HG03103 (cell line): ENCODE measurements at regions not wholly inside any gene's neighbourhood (a gene's known extent, or its start where the extent isn't known, plus 50 kb on each side); places are given as distances from the start of the nearest gene placed in this dataset.

Source experiments
- ATAC-seq: cut with Tn5 transposase; IDR thresholded peaks from one replicate; pipeline ENCODE4 v1.9.1; 2021; ENCODE audit warnings: low read depth; ENCODE audit not compliant: unreplicated experiment

DNA sequence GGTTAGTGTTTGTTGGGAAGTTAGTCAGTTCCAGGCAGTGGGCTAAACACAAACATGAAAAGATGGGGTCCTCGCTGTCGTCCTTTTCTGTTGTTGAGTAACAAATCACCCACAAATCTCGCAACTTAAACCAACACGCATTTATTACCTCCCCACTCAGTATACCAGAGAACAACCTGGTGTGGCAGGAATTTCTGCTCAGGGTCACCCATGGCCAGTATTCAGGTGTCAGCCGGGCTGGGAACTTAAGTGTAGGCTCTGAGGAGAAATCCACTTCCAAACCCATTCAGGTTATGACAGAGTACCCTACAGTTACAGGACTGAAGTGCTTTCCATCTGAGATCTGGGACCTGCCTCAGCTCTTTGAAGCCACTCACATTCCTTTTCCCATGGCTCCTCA is 73.6 kb upstream of the SP4 start:
- no peak for ATAC-seq

GRCh38 chr7:21355406-21355874 is 72.4 kb upstream of the SP4 start:
- ATAC-seq, result peak; percentile 78

DNA sequence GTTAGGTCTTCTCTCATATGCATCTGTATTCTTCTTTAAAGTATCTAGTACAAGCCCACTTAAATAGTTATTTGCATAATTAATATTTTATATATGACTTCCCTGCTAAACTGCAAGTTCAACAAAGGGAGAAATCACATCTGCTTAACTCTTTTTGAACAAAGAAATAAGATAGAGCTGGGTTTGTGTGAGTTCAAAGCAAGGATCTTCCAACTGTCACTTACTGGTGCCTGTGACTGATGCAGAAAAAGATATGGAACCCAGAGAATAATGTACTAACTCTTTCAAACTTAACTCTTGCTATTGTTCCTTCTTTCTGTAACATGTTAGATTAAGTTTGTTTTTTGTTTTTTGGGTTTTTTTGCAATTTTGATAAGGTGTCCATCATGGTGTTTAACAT is 71.3 kb upstream of the SP4 start:
- no peak for ATAC-seq

GRCh38 chr7:21357151-21358097 is 70.5 kb upstream of the SP4 start:
- ATAC-seq, result no peak

GRCh38 chr7:21358648-21359047 is 69.2 kb upstream of the SP4 start:
- ATAC-seq, result no peak

DNA sequence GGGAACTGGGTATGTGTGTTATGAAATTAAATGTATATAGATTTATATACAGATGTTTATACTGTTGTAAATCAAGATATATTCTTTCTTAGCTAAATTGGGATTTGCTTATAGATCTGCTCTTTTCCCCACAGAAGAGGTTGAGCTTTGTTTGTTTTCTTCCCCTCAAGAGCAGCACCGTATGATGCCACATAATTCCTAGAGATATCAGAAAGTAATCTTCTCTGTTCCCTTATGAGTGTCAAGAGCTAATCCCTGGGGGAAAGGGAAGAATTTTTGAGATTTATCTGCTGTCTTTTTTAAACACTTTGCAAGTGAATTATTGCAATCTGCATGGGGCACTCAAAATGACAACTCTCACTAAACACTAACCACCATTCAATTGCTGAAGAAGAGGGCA is 68.7 kb upstream of the SP4 start:
- no peak for ATAC-seq

DNA sequence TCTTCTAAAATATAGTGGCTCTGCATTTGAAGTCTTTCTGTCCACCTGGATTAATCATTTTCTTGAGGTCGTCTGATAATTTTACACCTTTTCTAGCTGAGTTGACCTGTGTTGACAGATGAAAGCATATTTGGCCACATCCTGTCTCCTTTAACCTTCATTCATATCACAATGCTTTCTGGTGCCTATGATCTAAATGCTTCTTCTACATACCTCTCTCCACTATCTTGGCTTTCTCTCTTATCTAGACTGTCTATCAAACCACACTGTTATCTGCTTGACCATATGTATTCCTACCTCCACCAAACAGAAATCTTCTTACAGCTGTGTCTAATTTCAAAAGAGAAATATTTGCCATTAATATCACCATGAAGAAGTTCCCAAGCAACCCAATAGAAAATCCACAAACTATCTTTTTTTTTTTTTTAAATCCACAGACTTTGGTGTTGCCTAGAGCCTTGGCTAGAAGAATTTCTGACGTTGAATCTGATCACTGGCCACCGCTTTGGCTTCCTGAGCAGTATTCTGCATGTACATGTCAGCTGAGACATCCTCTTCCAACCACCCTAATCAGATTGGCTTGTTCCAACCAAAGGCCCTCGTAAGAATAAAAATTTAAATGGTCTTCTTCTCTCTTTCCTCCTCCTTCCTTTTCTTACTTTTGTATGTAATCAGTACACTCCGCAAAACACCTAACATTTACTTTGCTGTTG is 66.3 kb upstream of the SP4 start:
- ATAC-seq, result no peak

DNA sequence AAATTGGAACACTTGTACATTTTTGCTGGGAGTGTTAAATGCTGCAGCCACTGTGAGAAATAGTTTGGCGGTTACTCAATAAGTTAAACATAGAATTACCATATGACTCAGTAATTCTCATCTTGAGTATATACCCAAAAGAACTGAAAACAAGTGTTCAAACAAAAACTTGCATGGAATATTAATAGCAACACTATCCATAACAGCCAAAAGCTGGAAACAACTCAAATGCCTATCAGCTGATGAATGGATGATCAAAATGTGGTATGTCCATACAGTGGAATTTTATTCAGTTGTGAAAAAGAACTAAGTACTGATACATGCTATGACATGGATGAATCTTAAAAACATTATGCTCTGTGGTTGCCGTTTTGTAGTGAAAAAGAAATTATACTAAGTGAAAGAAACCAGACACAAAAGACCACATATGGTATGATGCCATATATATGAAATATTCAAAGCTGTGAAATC is 63.0 kb upstream of the SP4 start:
- peak; percentile 77 for ATAC-seq

DNA sequence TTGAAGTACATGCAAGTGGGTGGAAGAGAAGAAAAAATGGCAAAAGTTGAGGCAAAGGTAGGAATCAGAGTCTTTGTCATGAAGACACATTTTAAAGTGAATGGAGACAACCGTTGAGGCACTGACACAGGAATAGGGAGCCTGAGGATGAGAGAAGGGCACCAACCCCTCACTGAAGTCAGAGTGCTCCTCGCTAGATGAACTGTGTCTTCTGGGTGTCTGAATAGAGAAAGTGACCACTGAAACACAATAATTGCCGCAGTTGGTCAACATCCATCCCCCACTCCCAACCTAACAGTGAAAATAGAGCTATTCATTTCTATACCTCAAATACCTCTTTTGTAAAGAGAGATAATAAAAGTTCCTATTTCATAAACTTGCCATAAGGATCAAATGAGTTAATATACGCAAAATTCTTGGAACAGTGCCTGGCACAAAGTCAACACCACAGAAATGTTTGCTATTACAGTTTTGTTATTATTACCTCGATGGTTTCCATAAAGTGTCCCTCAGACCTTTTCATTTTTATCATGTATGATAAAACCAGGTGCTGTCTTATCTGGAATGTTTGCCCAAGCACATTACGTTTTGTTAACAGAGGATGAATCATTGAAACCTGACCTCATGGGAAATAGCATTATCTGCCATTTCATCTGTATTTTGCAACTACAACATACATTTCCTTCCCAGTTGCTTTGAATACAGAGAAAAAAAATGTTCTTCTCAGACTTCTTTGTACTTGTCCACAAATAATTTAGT is 61.8 kb upstream of the SP4 start:
- no peak for ATAC-seq

- ATAC-seq, result no peak
Observed at GRCh38 chr7:21367081-21367480, 60.8 kb upstream of the SP4 start.

DNA sequence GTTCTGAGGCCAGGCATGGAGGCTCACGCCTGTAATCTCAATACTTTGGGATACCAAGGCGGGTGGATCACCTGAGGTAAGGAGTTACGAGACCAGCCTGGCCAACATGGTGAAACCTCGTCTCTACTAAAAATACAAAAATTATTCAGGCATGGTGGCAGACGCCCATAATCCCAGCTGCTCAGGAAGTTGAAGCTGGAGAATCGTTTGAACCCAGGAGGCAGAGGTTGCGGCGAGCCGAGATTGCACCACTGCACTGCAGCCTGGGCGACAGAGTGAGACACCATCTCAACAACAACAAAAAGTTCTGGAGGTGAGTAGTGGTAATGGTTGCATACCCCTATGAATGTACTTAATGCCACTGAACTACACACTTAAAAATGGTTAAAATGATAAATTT is 60.3 kb upstream of the SP4 start:
- ATAC-seq, result no peak

DNA sequence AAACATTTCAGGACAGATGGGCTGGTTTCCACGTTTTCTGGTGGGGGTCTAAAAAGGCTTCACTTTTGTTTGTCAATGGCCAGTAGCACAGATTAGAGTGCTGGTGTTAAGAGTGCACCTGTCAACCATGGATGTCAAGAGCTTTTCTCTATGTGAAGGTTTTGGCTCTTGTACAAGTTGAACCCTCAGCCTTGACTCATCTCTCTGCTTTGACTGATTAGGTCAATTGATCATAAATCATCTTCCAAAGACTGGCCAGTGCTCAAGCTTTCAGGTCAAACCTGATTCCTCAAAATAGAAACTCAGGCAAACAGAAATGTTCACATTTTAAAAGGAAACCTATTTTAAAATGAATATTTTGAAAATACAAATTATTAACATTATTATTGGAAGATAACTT is 59.6 kb upstream of the SP4 start:
- no peak for ATAC-seq

GRCh38 chr7:21370283-21370982 is 57.5 kb upstream of the SP4 start:
- no peak for ATAC-seq

- ATAC-seq, result peak; percentile 72
Observed at GRCh38 chr7:21371360-21371759, 56.5 kb upstream of the SP4 start.

DNA sequence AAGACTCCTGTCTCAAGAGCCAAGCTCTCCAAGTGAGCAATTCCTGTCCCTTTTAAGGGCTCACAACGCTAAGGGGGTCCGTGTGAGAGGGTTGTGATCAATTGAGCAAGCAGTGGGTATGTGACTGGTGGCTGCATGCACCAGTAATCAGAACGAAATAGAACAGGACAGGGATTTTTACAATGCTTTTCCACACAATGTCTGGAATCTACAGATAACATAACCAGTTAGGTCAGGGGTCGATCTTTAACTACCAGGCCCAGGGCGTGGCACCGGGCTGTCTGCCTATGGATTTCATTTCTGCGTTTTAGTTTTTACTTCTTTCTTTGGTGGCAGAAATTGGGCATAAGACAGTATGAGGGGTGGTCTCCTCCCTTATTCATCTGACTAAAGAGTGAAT is 54.9 kb upstream of the SP4 start:
- no peak for ATAC-seq

GRCh38 chr7:21374134-21374533 is 53.7 kb upstream of the SP4 start:
- no peak for ATAC-seq

DNA sequence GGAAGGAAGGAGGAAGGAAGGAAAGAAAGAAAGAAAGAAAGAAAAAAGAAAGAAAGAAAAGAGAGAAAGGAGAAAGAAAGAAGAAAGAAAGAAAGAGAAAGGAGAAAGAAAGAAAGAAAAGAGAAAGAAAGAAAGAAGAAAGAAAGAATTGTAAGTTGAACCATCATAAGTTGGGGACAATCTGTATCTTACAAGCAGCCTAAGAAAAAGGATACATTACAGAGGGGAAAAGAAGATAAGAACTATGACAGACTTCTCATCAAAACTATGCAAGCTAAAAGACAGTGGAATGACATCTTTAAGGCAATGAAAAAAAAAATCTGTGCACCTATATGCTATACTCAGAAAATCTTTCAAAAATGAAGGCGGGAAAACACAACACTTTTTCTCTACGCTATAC is 50.3 kb upstream of the SP4 start:
- ATAC-seq, result no peak
